Right renal pelvis (tissue), 4 donors: ENCODE measurements at regions not wholly inside any gene's neighbourhood (a gene's known extent, or its start where the extent isn't known, plus 50 kb on each side); places are given as distances from the start of the nearest gene placed in this dataset.
"Not testable (repeated sequence)": the region's sequence is repeated elsewhere in the genome, so short reads cannot be mapped to it uniquely, and the experiment has no call there.

Experiments used
- DNase-seq, 4 donors: peaks; one replicate each; pipeline ENCODE4 v3.0.0-alpha.2; 2013; ENCODE audit warnings: low read depth in 4 of 4, low spot score in 3 of 4, missing footprints in 1 of 4

GRCh38 chr5:52139888-52140615, 647.7 kb upstream of the ITGA1 start:
- DNase-seq: no peak

DNA sequence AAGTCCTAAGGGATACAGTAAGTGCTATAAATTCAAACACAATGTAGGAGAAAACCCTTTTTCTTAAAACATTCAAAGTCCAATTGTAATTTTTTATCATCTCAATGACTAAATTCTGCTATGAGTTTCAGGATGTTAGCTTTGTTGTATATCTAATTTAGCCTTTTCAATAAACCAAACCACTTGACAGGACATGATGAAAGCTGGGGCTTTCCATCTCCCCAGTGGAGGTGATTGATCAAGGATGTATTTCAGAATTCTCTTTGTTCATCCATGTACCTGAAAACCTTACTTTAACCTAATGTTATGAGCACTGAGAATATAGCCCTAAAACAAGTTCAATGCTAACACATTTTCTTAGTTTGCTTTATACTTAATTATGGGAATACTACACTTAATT, 639.0 kb upstream of the ITGA1 start:
- no peak for DNase-seq

- DNase-seq: no peak
Observed at GRCh38 chr5:52150501-52150900, 637.2 kb upstream of the ITGA1 start.

DNA sequence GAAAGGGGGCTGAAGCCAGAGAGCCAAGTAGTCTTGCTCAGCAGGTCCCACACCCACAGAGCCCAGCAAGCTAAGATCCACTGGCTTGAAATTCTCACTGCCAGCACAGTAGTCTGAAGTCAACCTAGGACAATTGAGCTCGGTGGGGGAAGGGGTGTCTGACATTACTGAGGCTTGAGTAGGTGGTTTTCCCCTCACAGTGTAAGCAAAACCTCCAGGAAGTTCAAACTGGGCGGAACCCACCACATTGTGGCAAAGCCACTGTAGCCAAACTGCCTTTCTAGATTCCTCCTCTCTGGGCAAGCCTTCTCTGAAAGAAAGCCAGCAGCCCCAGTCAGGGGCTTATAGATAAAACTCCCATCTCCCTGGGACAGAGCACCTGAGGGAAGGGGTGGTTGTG, 630.9 kb upstream of the ITGA1 start:
- not testable (repeated sequence) for DNase-seq

- DNase-seq: not testable (repeated sequence)
Observed at GRCh38 chr5:52165806-52166205, 621.9 kb upstream of the ITGA1 start.

- DNase-seq: no peak
Observed at GRCh38 chr5:52173133-52173532, 614.6 kb upstream of the ITGA1 start.

DNA sequence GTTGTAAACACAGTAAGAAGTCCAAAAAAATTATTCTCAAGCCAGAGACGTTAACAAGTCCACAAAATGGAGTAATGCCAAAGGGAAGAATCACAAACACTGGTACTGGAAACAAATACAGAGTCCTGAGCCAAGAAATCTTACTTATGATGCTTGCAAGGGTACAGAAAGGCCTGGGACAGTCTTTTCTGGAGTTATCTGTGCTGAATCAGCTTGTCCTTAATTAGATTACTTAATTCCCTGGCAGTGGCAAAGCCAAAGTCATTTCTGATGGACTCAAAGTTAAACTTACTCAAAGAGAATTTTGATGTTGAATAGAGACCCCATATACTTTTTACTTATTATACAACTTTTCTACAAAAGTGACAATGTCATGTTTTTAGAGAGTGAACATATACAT, 610.5 kb upstream of the ITGA1 start:
- DNase-seq: no peak

GRCh38 chr5:52181403-52181802, 606.3 kb upstream of the ITGA1 start:
- DNase-seq: no peak

- no peak for DNase-seq
Observed at GRCh38 chr5:52190737-52191136, 597.0 kb upstream of the ITGA1 start.

DNA sequence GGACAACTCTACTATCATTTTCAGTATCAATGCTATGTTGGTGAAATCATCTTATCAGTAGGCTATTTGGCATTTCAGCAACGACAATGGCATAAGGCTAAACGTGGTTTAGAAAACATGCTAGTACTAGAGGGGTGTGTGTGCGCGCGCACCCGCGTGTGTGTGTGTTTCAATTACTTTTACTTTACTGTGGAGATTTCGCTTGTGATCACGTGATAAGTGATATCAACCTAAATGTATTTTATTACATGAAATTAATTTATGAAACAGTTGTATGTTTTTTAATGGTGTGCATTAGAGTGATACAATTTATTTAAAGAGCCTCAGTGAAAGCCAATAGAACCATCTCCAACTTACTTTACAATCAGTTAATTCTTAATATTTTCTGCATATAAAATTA, 587.9 kb upstream of the ITGA1 start:
- DNase-seq: no peak

GRCh38 chr5:52202256-52202655, 585.5 kb upstream of the ITGA1 start:
- no peak for DNase-seq

GRCh38 chr5:52204310-52204709, 583.4 kb upstream of the ITGA1 start:
- no peak for DNase-seq
